ENCODE measurements at regions not wholly inside any gene's neighbourhood (a gene's known extent, or its start where the extent isn't known, plus 50 kb on each side); places are given as distances from the start of the nearest gene placed in this dataset.

DNA sequence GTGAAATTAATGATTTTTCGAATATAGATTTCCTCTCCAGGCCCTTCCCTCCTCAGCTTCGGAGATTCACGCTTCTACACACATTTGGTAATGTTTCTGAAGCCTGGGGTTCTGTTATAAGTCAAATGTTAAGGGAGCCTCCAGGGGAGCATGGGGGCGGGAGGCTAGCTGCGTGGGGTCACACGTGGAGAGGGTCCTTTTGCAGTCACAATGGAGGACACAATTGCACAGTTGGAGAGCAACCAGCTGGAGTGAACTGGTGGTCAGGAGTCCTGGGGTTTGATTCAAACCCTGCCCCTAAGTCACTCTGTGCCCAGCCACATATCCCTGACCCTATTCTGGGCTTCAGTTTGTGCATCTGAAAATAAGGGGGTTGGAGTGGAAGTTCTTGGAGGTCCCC lies 481.4 kb downstream of the CDK5RAP2 start:
- Histone ChIP-seq H3K27me3 (no peaks in the 10 kb centered on the region), H3K9ac (ENCODE audit: low read depth in 2 of 2, low read length in 2 of 2) (no peak overlapping the region), H3K36me3 (no peaks in the 10 kb centered on the region), H3K4me3 (no peak overlapping the region), H3K4me1 (no peaks in the 10 kb centered on the region), H3K9me3 (no peaks in the 10 kb centered on the region), H3K27ac (no peak overlapping the region)
- DNase-seq, result no peak
- TF ChIP-seq, protein P1, sequence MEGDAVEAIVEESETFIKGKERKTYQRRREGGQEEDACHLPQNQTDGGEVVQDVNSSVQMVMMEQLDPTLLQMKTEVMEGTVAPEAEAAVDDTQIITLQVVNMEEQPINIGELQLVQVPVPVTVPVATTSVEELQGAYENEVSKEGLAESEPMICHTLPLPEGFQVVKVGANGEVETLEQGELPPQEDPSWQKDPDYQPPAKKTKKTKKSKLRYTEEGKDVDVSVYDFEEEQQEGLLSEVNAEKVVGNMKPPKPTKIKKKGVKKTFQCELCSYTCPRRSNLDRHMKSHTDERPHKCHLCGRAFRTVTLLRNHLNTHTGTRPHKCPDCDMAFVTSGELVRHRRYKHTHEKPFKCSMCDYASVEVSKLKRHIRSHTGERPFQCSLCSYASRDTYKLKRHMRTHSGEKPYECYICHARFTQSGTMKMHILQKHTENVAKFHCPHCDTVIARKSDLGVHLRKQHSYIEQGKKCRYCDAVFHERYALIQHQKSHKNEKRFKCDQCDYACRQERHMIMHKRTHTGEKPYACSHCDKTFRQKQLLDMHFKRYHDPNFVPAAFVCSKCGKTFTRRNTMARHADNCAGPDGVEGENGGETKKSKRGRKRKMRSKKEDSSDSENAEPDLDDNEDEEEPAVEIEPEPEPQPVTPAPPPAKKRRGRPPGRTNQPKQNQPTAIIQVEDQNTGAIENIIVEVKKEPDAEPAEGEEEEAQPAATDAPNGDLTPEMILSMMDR (IDR thresholded peaks at IDR 0.05), result no peak
- intact Hi-C loops (cut with DNase I), result no loop called here

DNA sequence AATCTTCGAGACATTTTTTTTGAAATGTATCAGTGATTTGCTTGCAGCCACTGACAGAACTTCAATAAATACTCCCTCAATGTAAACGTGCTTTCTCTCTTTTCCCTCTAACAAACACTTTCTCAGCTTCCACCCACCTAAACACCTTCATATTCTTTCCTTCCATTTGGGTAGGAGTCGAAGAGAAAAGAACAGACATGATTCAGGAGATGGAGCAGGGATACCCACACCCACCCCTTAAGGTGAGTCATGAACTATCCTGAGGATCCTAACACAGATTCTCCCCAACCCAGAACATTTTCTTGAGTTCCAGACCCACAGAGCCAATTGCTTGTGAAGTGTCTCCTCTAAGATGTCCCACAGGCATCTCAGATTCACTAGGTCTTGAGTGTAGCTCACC lies 488.8 kb downstream of the CDK5RAP2 start:
- H3K9me3 ChIP-seq, result no peaks in the 10 kb centered on the region
- TF ChIP-seq, protein P1 (IDR thresholded peaks at IDR 0.05), result no peak

DNA sequence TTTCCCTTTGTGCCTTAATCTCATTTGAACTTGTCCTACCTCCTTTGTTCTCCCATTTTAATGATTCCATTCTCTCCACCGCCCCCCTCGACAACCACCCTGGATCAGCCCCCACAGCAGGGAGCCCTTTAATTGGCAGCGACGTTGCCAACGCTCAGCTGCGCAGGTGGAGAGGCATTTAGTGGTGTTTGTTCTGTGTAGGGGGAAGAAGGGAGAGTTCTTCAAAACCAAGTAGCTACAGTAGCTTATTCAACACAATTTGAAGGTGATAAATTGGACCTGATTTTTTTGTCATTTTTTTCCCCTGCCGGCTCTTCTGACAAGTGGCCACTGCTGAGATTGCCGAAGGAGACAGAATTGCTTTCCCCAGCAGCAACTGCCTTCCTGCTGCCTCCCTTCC lies 499.1 kb downstream of the CDK5RAP2 start:
- TF ChIP-seq, protein P1 (IDR thresholded peaks at IDR 0.05), result no peak
- no peaks in the 10 kb centered on the region for H3K27me3 ChIP-seq
- H3K4me1 ChIP-seq, result no peaks in the 10 kb centered on the region
- H3K9ac ChIP-seq (ENCODE audit: low read depth in 2 of 2, low read length in 2 of 2), result no peak overlapping the region
- no peaks in the 10 kb centered on the region for H3K36me3 ChIP-seq
- no peak overlapping the region for H3K27ac ChIP-seq
- no peak for DNase-seq
- H3K4me3 ChIP-seq, result no peak overlapping the region
- H3K9me3 ChIP-seq, result no peaks in the 10 kb centered on the region
- intact Hi-C loops (cut with DNase I), result no loop called here

More for the DNA sequence above, 488.8 kb downstream of the CDK5RAP2 start:
- no peaks in the 10 kb centered on the region for H3K4me1 ChIP-seq
- H3K4me3 ChIP-seq, result no peak overlapping the region
- intact Hi-C loops (cut with DNase I), result no loop called here
- no peaks in the 10 kb centered on the region for H3K36me3 ChIP-seq
- H3K27me3 ChIP-seq, result no peaks in the 10 kb centered on the region
- no peak overlapping the region for H3K27ac ChIP-seq
- DNase-seq, result no peak
- no peak overlapping the region for H3K9ac ChIP-seq (ENCODE audit: low read depth in 2 of 2, low read length in 2 of 2)

DNA sequence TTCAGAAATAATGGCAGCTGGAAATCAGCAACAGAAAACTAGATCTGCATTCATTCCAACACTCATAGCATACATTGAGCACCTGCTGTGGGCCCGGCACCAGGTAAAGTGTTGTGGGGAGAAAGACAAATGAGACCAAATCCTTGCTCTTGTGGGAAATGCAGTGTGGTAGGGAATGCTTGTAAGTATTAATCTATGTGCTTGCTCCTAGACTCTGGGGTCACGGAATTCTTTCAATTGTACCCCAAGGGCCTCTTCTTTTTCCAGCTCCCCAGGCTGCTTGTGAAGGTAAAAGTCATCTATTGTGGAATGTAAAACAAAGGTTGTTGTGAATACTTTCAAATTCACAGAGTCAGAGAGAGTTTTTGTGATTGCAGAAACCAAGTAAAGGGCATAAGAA lies 501.9 kb downstream of the CDK5RAP2 start:
- no peak for DNase-seq
- no peaks in the 10 kb centered on the region for H3K27me3 ChIP-seq
- H3K27ac ChIP-seq, result no peak overlapping the region
- no peaks in the 10 kb centered on the region for H3K36me3 ChIP-seq
- TF ChIP-seq, protein P1 (IDR thresholded peaks at IDR 0.05), result no peak
- H3K9ac ChIP-seq (ENCODE audit: low read depth in 2 of 2, low read length in 2 of 2), result no peak overlapping the region
- H3K4me3 ChIP-seq, result no peak overlapping the region
- no peaks in the 10 kb centered on the region for H3K4me1 ChIP-seq
- no peaks in the 10 kb centered on the region for H3K9me3 ChIP-seq
- intact Hi-C loops (cut with DNase I), result no loop called here

DNA sequence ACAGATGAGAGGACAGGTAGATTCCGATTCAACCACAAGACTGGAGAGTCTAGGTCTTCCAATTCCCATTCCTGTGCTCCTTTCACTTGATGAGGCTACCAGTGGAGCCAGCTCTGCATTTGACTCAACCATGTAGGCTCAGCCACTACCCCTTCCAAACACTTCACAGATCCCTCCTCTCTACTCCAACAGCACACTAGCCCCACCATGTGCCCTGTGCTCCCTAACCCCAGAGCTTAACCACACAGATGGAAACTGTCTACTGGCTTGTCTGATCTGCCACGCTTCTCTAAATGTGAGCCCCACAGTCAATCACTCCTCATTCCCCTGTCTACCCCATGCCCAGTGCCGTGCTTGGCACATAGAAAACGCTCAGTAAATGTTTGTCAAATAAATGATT lies 508.2 kb downstream of the CDK5RAP2 start:
- no peaks in the 10 kb centered on the region for H3K4me1 ChIP-seq
- intact Hi-C loops (cut with DNase I), result no loop called here
- H3K27ac ChIP-seq, result no peak overlapping the region
- TF ChIP-seq, protein P1 (IDR thresholded peaks at IDR 0.05), result no peak
- H3K9me3 ChIP-seq, result no peaks in the 10 kb centered on the region
- no peaks in the 10 kb centered on the region for H3K36me3 ChIP-seq
- no peaks in the 10 kb centered on the region for H3K27me3 ChIP-seq
- H3K4me3 ChIP-seq, result no peak overlapping the region
- DNase-seq, result no peak
- no peak overlapping the region for H3K9ac ChIP-seq (ENCODE audit: low read depth in 2 of 2, low read length in 2 of 2)

DNA sequence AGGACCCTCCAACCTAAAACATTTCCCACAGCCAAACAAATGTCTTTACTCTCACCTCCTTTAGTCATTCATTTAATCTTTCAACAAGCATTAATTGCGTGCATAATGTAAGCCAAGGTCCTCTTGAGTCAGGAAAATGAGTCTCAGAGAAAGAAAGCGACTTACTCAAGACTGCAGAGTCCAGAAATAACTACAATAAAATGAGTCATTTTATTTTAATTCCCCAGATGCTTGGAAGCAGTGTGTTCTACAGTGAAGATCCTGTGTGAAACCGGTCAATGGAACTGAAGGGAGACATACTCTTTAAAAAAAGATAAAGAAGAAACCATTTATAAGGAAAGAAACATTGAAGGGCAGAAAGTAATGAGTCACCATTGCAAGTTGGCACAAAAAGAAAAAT lies 513.7 kb downstream of the CDK5RAP2 start:
- H3K4me1 ChIP-seq, result no peaks in the 10 kb centered on the region
- no peak overlapping the region for H3K9ac ChIP-seq (ENCODE audit: low read depth in 2 of 2, low read length in 2 of 2)
- H3K9me3 ChIP-seq, result no peaks in the 10 kb centered on the region
- H3K27ac ChIP-seq, result no peak overlapping the region
- no peaks in the 10 kb centered on the region for H3K27me3 ChIP-seq
- TF ChIP-seq, protein P1 (IDR thresholded peaks at IDR 0.05), result no peak
- intact Hi-C loops (cut with DNase I), result no loop called here
- H3K36me3 ChIP-seq, result no peaks in the 10 kb centered on the region
- no peak for DNase-seq
- no peak overlapping the region for H3K4me3 ChIP-seq
